IPS DF 4.7 (cell line): ENCODE measurements at regions not wholly inside any gene's neighbourhood (a gene's known extent, or its start where the extent isn't known, plus 50 kb on each side); places are given as distances from the start of the nearest gene placed in this dataset.
"Not testable (repeated sequence)": the region's sequence is repeated elsewhere in the genome, so short reads cannot be mapped to it uniquely, and the experiment has no call there.

ENCODE experiments used
- DNase-seq: peaks from one replicate; pipeline ENCODE4 v3.0.0-alpha.2; 2013; ENCODE audit warnings: low spot score; ENCODE audit errors: extremely low read depth

GRCh38 chr17:22490399-22490798 is 798.1 kb downstream of the KCNJ18 start:
- DNase-seq, result no peak

DNA sequence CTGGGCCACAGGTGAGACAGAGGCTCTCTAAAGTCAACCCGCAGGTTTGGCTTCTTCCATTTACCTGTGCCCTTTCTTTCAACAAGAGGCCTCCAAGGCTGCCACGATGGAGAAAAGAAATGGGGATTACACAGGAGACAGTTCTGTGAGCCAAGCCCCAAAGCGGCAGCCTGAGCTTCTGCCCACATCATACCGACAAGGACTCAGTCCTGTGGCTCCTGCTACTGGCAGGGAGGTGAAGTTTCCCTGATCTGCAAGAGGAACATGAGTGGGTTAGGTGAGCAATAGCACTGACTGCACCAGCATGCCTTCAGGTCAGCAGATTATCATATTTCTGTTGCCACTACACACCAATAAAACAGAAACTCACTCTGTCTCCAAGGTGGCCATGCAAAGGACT is 800.0 kb downstream of the KCNJ18 start:
- DNase-seq, result no peak

DNA sequence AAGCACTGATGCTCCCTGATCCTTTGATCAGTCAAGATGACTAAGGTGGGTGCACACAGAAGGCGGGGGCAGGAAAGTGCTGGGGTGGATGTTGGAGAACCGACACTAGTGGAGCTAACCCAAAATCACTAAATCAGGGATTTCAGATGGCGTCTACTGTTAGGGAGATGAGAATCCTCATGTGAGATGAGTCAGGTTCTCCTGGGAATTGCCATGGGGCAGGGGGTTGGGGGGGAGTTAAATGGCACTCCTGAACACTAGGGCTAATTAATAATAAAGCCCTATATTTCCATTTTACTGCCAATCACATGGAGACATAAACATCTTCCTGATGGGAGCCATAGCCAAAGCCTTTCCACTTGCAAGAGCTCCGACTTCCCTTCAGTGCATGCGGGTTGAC is 804.1 kb downstream of the KCNJ18 start:
- DNase-seq, result no peak

GRCh38 chr17:22503322-22503899 is 811.1 kb downstream of the KCNJ18 start:
- no peak for DNase-seq

DNA sequence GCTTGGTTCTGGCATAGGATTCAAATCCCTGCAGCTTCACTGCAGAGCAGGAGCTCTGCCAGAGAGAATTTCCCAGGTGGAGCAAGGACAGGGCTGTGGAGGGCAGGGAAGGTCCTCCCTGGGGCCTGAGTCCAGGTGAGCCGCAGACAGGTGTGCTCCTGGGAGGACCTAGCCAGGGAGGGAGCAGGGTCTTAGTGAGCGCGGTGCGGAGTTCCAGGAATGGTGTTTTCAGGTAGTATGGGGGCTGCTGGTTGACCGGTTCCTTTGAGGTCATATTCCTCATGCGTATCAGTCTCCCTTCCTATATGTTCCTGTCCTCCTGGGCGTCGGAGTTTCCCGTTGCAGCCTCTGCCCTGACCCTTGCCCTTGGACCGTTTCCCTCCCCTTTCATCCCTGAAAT is 813.3 kb downstream of the KCNJ18 start:
- DNase-seq, result no peak

DNA sequence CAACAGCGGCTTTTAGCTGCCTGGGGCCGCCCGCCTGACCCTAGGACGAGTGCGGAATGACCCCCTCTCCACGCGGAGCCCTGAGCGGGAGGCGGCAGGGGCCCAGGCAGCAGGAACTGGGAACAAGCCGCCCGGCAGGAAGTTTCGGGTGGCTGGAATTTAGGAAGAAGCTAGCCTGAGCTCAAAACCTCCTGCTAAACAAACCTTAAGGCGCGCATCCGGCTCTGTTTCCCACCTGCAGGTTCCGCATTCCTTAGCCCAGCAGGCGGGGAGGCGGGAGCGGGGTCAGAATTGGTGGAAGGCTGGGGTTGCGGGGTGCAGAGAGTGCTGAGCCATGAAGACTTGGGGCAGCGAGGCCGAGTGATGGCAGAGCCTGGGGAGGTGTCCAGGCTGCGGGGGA is 813.9 kb downstream of the KCNJ18 start:
- no peak for DNase-seq

DNA sequence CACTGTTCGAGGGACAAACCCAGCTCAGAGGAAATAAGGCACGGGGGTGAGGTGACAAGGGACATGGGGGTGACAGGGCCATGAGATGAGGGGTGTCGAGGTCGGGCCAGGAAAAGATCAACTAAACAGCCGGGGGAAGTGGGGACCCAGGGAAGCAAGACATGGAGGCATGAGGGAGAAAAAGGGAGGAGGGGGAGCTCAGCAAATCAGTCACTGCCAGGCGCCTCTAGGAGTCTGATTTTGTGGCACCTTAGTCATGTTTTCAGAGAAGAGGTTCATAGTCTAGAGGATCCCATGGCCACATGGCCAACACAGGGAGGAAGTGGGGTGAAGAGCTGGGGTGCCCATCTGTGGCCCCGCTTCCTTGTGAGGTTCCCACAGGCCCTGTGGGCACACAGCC is 814.5 kb downstream of the KCNJ18 start:
- no peak for DNase-seq

GRCh38 chr17:22507823-22508222 is 815.5 kb downstream of the KCNJ18 start:
- DNase-seq, result no peak

GRCh38 chr17:22510504-22510903 is 818.2 kb downstream of the KCNJ18 start:
- no peak for DNase-seq

GRCh38 chr17:22511431-22511830 is 819.1 kb downstream of the KCNJ18 start:
- DNase-seq, result no peak

- DNase-seq, result no peak
Measured at GRCh38 chr17:22512057-22512456, 819.7 kb downstream of the KCNJ18 start.

- no peak for DNase-seq
Measured at GRCh38 chr17:22512506-22512905, 820.2 kb downstream of the KCNJ18 start.

- no peak for DNase-seq
Measured at GRCh38 chr17:22512997-22513538, 820.7 kb downstream of the KCNJ18 start.

GRCh38 chr17:22514315-22514714 is 822.0 kb downstream of the KCNJ18 start:
- DNase-seq, result no peak

DNA sequence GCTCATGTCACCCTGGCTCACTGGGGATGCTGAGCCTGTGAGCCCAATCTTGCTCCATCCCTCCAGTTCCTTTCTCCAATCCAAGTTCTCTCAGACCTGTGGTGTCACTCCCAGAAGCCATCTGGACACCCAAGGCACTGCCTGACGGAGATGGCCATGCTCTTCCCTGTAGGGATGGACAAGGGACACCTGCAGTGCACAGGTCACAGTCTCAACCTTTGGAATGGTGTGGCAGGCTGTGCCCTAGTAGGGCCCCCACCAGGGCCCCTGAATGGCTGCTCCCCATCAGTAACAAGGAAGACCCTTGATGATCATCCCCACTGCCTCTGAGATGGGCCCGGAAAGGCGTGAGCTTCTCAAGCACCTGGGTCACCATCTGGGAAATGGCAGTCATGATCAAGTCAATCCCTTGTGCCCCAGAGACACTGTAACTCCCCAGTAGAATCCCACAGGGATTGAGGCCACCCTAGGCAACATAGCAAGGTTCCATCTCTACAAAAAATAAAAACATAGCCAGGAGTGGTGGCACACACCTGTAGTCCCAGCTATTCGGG is 822.5 kb downstream of the KCNJ18 start:
- no peak for DNase-seq

DNA sequence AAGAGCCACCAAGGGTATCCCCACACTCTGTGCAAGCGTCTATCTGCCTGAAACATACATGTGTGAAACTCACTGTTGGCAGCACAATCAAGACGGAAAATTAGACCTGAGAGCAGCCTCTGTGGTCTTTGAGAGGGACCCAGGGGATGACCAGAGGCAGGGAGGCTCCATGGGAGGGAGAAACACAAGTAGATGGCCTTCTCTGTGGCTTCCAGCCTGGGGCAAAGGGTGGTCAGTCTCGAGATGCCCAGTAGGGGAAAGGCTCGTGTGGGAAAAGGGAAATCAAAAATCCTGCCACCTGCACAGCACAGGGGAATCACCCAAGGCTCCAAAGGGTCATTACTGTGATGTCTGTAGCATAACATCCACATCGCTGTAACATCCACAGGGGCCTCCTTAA is 823.3 kb downstream of the KCNJ18 start:
- no peak for DNase-seq

DNA sequence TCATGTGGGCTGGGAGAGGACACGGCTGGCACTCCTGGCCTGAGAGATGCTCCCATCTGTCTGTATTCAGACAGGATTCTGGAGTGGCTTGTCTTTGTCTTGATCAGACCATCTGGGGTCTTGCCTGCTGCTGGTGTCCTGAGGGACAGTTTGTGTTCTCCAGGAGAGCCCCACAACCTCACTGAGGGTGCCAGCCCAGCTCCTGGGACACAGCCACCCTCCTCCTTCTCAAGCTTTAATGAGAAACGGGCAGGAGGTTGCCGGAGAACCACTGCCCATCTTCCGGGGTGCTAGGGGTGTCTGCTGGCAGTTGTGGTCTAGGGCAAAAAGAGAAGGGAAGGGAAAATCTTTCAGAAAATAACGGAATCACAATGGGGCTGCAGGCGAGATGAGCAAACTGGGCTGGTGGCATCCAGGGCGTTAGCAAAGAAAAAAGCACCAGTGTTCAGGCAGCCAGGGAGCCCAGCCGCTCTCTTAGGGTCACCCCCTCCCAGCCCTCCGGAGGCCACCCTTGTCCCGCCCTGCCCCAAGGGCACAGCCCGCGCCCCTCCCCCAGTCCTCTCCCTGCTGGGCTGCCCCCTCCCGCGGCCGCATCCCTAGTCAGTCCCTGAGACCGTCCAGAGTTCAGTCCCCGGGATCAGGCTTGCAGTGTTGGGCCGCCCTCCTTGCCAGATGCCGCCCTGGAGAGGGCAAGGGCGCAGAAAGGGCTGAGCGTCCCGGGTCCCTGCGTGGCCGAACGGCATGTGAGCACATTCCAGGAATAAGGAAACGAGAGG is 824.7 kb downstream of the KCNJ18 start:
- DNase-seq, result no peak

GRCh38 chr17:22517716-22518115 is 825.4 kb downstream of the KCNJ18 start:
- DNase-seq, result no peak

GRCh38 chr17:22518185-22518584 is 825.9 kb downstream of the KCNJ18 start:
- DNase-seq, result no peak

DNA sequence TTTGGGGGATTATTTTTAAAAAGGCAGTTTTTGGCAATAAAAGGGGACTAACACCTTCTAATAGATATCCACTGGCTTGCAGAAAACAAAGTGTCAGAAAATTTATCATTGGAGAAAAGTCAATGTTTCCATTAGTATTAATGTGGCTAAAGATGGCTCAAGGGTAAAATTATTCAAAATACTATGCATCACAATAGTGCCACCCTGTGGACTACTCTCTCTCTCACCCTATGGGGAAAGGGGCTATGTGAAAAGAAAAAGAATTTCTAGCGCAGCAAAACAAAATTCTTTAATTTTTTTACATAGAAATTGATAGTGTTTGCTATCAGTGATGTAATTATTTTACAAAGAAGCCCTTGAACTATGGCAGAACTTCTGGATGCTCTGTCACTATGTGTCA is 856.5 kb downstream of the KCNJ18 start:
- not testable (repeated sequence) for DNase-seq

GRCh38 chr17:22551695-22552415 is 859.5 kb downstream of the KCNJ18 start:
- DNase-seq, result not testable (repeated sequence)
